Globus pallidus (tissue), 1 donor: ENCODE measurements at regions not wholly inside any gene's neighbourhood (a gene's known extent, or its start where the extent isn't known, plus 50 kb on each side); places are given as distances from the start of the nearest gene placed in this dataset.
A peak's percentile ranks its signal among the peaks of the same experiment; 100 is the strongest.

Experiments used
- DNase-seq: peaks from one replicate; pipeline ENCODE4 v3.0.0-alpha.2; 2015; ENCODE audit warnings: low spot score

DNA sequence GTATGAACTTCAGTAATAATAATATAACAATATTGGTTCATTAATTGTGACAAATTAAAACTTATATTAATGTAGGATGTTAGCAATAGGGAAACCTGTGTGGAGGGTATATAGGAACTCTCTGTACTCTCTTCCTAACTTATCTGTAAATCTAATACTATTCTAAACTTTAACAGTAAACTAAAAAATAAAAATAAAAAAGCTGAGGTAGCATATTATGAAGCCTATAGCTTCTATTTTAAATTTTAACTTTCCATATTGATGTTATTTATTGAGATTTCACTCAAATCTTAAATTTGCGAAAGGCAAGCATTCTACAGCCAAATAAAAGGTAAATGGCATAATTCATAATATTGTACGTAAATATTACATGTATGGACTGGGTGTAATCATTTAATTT lies 326.4 kb downstream of the MEI4 start:
- no peak for DNase-seq

DNA sequence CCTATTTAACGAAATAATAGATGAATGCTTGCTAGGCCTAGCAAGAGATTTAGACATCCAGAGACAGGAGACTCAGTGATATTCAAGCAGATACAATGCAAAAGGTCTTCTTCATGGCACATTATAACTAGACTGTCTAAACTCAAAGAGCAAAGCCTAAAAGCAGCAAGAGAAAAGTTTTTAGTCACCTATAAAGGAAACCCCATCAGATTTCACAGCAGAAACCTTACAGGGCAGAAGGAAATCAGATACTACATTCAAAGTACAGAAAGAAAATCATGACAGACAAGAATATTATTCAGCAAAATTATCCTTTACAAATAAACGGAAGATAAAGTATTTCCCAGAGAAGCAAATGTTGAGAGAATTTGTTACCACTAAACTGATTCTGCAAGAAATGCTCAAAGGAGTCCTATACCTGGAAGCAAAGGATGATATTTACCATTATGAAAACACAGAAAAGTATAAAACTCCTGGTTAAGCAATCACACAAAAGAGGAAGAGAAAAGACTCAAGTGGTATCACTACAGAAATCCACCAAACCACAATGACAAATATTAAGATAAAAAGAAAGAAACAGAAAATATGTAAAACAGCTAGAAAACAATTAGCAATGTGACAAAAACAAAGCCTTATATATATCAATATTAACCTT lies 333.7 kb downstream of the MEI4 start:
- no peak for DNase-seq

DNA sequence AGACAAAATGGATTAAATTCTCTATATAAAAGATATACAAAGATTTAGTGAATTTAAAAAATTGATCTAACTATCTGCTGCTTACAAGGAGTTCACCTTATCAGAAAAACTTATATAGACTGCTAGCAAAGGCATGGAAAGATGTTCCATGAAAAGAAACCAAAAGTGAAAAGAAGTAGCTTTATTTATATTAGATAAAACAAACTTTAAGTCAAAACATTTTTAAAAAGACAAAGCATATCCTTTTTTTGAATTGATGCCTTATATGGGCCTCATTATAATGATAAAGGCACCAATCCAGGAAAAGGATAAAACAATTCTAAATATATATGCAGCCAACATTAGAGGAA lies 334.2 kb downstream of the MEI4 start:
- no peak for DNase-seq

DNA sequence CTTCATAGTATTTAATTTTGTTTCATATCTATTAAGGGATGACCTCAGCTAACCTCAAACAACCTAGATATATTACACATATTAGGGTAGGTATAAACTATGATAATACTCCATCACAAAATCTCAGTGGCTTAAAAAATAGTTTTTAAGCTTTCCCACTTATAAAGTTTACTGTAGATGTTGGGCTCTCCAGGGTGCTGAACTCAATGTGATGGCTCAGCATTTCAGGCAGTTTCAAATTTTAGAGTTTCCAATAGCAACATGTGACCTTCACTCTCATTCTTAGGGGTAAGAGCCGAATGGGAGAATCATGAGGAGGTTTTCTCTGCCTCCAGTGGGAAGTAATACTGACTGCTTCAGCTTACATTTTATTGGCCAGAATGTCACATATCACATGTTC lies 357.3 kb downstream of the MEI4 start:
- DNase-seq: no peak

DNA sequence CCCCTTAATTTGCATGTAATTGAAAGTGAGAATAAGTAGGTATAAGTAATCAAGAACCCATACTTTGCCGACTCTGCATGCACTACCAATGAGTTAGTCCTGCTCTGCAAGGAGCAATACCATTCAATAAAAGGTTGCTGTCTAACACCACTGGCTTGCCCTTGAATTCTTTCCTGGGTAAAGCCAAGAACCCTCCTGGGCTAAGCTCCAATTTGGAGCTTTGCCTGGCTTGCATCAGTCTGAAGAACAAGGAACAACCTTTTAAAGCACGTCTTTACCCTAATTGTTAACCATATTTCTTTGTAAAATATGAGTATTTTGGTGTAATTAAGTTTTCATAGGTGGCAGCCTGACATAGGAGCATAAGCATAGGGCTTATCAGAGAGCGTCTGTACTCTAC lies 367.7 kb downstream of the MEI4 start:
- DNase-seq: no peak

DNA sequence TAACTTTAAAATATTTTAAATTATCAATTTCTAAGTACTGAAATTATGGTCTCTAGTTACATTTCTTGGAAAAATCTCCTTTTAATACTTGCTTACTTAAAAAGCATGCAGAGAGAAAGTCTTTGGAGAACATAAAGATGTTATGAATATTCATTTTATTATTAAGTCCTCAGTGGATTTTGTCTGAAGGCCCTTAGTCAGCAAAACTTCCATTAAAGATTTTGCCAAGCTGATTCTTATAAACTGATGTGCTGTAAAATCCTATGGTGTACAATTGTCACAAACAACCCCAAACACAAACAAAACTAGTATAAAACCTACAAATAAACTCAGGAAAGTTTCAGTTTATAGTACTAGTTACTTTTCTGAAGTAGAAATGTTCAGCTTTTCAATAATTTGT lies 372.7 kb downstream of the MEI4 start:
- DNase-seq: no peak

DNA sequence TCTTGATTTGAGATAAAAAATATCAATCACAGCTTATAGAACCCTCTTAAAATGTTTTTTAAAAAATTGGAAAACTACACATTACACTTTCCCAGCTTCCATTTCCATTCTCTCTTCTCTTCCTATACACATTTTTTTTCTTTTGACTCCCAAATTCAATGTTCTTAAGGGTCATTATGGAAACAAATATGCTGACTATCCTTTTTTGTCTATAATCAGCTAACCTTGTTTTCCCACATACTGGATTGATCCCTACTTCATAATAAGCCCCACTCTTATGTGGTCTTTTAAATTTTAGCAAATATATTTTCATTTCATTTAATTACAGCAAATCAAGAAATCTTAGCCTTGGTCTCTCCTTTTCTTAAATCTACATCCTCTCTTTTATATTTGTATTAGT lies 378.4 kb downstream of the MEI4 start:
- no peak for DNase-seq

DNA sequence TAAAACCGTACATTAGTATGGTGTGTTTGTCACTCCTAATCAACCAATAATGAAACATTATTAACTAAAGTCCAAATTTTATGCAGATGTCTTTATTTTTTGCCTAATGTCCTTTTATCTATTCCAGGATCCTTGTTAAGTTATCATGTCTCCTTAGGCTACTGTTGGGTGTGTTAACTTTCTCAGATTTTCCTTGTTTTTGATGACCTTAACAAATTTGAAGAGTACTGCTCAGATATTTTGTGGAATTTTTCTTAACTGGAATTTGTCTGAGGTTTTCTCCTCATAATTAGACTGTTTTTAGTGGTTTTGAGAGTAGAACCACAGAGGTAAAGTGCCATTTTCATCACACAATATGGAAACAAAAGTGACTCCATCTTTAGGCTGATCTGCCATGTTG lies 406.3 kb downstream of the MEI4 start:
- no peak for DNase-seq

DNA sequence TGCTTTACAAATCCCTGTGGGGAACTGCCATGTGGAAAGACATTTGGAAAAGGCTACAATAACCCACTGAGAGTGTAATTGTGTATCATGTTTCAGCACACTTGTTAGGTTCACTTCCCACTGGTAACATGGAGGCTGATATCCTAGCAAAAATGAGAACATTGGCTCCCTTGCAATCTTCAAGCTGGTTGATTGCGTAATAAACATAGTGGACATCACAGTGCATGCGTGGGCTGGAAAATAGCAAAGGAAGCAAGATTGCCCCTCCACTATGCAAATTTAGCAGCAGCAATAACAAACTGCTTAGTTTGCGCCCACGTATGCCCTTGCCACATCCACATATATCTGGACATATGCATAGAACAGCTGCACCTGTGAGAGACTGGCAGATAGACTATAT lies 410.2 kb downstream of the MEI4 start:
- no peak for DNase-seq

DNA sequence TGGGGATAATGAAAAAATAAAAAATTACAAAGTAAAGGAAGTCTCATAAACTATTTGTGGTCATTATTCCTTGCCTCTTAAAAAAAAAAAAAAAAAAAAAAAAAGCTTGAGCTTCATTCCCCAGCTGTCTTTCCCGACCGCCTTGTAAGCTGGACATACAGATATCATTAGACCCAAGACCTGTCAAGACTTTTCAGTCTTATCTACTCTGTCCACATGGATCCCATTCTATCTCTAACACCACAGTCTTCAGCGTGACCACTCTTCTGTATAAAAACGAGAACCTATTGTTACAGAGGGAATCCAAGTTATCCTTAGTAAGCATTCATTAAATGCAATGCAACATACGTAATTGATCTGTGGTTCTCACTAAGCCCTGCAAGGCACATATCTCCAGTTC lies 423.5 kb downstream of the MEI4 start:
- no peak for DNase-seq

DNA sequence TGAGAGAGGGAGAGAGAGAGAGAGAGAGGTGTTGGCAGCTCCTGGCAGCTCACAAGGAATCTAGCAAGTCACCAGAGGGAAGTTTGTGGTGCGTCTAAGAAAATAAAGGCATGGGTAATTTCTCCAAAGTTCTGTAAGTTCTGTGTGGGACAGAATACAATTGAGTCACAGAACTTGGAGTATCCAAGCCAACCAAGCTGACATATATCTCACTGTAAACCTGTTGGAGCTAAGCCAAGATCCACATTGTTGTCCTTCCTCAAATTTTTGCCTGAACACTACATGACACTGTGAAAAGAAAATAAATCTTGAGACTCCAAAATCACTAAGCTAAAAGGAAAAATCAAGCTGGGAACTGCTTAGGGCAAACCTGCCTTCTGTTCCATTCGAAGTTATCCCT lies 436.7 kb downstream of the MEI4 start:
- no peak for DNase-seq

DNA sequence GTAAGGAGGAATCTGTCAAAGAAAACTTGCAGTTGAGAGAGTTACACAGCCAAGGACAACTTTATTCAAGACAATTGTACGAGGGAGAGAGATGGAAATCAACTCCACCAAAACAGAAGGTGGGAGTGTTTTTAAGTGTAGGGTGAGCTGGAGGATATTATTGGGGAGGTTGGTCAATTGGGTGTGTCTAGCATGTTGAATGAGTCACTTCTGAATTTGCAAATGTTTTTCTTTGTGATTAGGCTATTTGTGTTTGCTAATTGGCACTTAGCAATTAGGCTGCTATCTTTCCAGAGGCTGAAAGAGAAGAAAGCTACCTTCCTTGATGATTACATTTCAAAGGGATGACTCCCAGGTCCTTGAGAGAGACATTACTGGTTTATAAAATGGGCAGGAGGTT lies 441.1 kb downstream of the MEI4 start:
- no peak for DNase-seq

DNA sequence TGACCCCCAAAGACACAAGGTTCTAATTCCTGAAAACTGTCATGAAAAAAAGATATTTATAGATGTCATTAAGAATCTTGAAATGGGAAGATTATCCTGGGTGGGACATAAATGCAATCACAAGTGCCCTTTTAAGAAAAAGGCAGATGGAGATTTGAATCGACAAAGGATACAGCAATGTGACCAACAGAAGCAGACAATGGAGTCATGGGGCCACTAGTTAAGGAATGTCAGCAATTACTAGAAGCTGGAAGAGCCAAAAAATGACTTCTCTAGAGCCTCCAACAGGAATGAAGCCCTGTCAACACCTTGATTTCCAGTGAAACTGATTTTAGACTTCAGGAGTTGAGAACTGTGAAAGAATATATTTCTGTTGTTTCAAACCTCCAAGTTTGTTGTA lies 448.5 kb downstream of the MEI4 start:
- no peak for DNase-seq

DNA sequence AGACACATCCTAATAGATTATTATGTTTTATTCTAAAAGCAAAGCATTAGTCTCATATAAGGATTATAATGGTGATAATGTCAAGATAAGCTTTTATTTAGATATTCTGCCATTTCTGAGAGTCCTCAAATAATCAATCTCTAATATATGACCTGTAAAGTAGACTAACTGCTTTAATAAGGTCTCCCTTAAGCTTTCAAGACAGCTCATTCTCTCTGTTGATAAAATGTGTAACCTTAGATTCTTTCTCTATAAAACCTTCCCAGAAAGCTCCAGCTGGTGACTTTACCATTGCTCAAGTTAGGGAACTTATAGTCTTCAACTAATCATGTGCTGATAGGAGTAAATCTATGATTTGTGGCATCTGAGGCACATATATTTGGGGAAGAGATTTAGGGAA lies 457.8 kb downstream of the MEI4 start:
- DNase-seq: no peak

DNA sequence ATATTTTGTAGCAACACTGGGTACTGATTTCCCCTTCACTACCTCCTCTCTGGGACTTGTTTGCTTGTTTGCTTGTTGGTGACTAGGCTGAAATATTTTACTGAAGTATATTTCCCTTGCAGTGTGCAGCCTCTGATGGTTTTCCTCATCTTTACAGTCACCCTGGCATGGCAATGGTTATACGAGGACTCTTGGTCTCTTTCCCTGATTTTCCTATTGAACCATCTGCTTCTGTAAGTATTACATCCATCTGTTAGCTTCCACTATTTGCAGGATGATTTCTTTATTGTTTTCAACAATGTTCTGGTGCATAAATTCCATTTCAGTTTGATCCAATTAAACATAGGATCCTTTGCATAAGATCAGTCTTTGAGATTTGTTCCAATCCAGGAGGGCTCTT lies 465.1 kb downstream of the MEI4 start:
- DNase-seq: no peak

DNA sequence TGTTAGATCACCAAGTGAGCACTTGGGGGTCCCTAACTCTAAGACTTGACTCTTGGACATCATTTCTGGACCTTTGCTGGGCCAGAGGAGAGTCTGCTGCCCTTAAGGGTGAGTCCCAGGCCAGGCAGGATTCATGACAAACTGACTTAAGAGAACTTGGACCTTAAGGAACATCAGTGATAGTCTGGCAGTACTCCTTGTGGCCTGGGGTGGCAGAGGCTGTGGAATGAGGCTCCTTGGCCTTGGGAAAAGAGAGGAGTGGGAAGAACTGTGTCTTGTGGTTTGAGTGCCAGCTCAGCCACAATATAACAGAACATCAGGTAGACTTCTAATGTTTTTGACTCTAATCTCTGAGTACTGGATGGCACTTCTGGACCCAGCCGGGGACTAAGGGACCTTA lies 478.7 kb downstream of the MEI4 start:
- no peak for DNase-seq

DNA sequence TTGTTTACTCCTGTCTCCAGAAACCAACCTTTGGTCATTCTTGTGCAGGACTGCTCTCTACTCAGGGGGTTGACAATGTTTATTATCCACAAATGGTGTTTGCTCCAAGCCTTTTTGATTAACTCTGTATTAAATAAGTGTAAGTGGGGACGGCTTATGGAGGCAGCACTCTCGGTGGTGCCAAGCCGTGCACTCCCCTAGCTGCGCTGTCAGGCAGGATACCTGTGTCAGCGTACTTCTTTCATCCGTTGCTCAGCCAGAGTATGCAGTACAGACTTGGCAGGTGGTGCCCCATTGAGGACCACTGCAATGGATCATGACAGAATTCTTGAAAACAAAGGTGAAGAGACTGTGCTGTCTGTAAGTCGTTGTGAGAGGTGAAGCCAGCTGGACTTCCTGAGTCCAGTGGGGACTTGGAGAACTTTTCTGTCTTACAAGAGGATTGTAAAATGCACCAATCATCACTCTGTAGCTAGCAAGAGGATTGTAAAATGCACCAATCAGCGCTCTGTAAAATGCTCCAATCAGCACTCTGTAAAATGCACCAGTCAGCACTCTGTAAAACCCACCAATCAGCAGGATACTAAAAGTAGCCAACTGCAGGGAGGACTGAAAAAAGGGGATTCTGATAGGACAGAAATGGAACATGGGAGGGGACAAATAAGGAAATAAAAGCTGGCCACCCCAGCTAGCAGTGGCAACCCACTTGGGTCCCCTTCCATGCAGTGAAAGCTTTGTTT lies 480.0 kb downstream of the MEI4 start:
- no peak for DNase-seq

DNA sequence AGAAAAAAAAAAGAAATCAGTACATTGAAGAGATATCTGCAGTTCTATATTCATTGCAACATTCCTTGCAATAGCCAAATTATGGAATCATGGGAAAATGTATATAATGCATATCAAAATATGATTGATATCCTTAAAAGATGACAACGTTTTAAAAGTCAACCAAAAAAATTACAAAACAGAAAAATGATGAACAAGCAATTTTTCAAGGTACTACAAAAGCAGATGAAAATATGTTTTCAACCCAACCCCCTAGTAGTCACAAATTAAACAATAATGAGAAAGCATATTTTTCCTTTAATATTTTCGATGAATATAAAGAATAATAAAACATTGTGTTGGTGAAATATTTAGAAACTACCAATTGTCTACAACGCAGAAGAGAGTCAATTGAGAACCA lies 497.6 kb downstream of the MEI4 start:
- DNase-seq: no peak

DNA sequence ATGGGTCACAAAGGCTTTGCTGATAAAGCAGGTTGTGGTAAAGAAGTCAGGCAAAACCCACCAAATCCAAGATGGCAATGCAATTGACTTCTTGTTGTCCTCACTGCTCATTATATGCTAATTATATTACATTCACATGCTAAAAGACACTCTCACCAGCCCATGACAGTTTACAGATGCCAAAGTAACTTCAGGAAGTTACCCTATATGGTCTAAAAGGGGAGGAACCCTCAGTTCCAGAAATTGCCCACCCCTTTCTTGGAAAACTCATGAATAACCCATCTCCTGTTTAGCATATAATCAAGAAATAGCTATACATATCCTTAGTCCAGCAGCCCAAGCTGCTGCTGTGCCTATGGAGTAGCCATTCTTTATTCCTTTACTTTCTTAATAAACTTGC lies 501.1 kb downstream of the MEI4 start:
- DNase-seq: no peak

DNA sequence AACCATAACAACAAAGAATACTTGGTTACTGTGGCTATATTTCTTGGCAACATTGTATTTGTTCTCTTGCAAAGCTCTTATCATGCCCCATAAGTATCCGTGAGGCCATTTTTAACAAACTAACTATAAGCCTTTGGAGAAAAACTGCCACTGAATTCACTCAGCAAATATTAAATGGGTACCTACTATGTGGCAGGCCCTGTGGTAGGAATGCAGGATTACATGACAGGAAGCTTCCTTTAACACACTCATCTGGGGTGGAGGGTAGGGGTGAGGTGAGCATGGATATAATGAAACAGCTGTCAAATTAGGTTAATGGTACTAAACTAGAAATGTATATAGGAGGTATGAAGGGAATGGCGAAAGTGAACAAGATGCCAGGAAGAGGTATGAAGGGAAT lies 504.8 kb downstream of the MEI4 start:
- no peak for DNase-seq

DNA sequence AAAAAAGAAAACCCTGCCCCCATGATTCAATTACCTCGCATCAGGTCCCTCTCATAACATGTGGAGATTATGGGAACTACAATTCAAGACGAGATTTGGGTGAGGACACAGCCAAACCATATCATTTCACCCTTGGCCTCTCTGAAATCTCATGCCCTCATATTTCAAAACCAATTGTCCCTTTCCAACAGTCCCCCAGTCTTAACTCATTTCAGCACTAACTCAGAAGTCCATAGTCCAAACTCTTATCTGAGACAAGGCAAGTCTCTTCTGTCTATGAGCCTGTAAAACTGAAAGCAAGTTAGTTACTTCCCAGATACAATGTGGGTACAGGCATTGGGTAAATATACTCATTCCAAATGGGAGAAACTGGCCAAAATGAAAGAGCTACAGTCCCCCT lies 536.1 kb downstream of the MEI4 start:
- DNase-seq: no peak

DNA sequence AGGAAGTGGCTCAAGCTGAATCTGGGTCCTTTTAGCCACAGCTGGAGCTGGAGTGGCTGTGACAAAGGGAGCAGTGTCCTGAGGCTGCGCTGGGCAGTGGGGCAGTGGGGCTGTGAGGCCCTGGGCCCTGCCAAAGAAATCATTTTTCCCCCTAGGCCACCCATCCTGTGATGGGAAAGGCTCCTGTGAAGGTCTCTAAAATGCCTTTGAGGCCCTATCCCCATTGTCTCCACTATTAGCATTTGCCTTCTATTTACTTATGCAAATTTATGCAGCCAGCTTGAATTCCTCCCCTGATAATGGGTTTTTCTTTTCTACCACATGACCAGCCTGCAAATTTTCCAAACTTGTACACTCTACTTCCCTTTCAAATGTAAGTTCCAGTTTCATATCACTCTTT lies 539.2 kb downstream of the MEI4 start:
- peak; percentile 7 for DNase-seq

DNA sequence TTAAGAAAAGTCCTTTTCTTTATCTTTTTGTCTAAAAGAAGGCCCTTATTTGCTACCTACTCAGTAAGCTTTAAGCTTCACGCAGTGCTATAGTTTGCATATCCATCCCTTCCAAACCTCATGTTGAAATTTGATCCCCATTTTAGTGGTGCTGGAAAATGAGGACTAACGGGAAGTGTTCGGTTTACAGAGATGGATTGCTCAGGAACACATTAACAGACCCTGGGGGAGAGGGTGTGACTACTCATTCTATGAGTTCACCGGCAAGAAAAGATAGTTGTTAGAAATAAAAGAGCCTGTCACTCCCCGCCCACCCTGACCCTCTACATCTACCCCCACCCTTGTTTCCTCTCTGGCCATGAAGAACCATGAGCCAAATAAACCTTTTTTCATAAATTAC lies 546.2 kb downstream of the MEI4 start:
- no peak for DNase-seq

DNA sequence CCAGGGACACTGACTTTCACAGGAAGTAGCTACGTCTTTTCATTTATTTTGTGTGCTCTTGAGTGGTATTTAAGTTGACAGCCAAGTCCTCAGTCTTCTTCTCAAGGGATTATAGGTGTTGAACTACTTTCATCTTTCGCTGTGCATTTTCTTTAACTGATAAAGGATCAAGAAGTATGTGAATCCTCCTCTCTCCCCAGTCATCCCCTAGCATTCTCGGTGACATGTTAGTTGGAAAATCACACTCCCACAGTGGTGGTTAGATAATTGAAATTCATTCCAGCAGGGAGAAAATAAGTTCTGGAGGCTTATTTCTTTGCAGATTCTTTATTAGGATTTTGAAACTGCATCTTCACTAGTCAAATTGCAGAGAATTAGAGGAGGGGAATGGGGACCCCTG lies 569.4 kb downstream of the MEI4 start:
- DNase-seq: no peak
